Coronary artery (tissue), 2 donors: ENCODE measurements at regions not wholly inside any gene's neighbourhood (a gene's known extent, or its start where the extent isn't known, plus 50 kb on each side); places are given as distances from the start of the nearest gene placed in this dataset.

Source experiments
- DNase-seq: peaks from one replicate; pipeline ENCODE4 v3.0.0-alpha.2; 2017; ENCODE audit warnings: low spot score
- H3K27ac ChIP-seq, 2 donors: fragments of 200-600 bp; sonication (generic); one replicate each; pipeline ENCODE4 v1.5.1; 2016 to 2019
- H3K4me3 ChIP-seq: fragments of 200-600 bp; sonication (generic); 2 replicates; pipeline ENCODE4 v1.5.1; 2016; ENCODE audit warnings: mild to moderate bottlenecking, moderate library complexity
- CTCF ChIP-seq: fragments of 200-600 bp; sonication (generic); IDR thresholded peaks from one replicate; pipeline ENCODE4 v1.5.1; 2019; ENCODE audit warnings: antibody characterized with exemption

GRCh38 chr9:28735738-28736342 lies 1162.6 kb upstream of the C9orf72 start:
- DNase-seq, result no peak
- TF ChIP-seq CTCF, result no peak
- no peak overlapping the region for H3K27ac ChIP-seq
- no peak overlapping the region for H3K4me3 ChIP-seq

- Histone ChIP-seq H3K4me3 (no peak overlapping the region), H3K27ac (no peak overlapping the region)
- TF ChIP-seq CTCF, result no peak
- DNase-seq, result no peak
These were observed 1168.2 kb upstream of the C9orf72 start for GRCh38 chr9:28741459-28741858.

GRCh38 chr9:28747351-28747985 lies 1174.2 kb upstream of the C9orf72 start:
- Histone ChIP-seq H3K4me3 (no peak overlapping the region), H3K27ac (no peak overlapping the region)
- DNase-seq, result no peak
- no peak for TF ChIP-seq CTCF

- Histone ChIP-seq H3K4me3 (no peak overlapping the region), H3K27ac (no peak overlapping the region)
- no peak for TF ChIP-seq CTCF
- DNase-seq, result no peak
These were observed 1176.9 kb upstream of the C9orf72 start for GRCh38 chr9:28750136-28750535.

GRCh38 chr9:28758341-28758740 lies 1185.1 kb upstream of the C9orf72 start:
- Histone ChIP-seq H3K4me3 (no peak overlapping the region), H3K27ac (no peak overlapping the region)
- TF ChIP-seq CTCF, result no peak
- no peak for DNase-seq

GRCh38 chr9:28758971-28759370 lies 1185.7 kb upstream of the C9orf72 start:
- Histone ChIP-seq H3K4me3 (no peak overlapping the region), H3K27ac (no peak overlapping the region)
- TF ChIP-seq CTCF, result no peak
- DNase-seq, result no peak

GRCh38 chr9:28762167-28762566 lies 1188.9 kb upstream of the C9orf72 start:
- no peak overlapping the region for H3K27ac ChIP-seq
- no peak overlapping the region for H3K4me3 ChIP-seq
- TF ChIP-seq CTCF, result no peak
- DNase-seq, result no peak
